Activated CD8-positive, alpha-beta memory T cell treated with anti-CD3 and anti-CD28 coated beads for 36 hours (primary cell): ENCODE measurements at regions not wholly inside any gene's neighbourhood (a gene's known extent, or its start where the extent isn't known, plus 50 kb on each side); places are given as distances from the start of the nearest gene placed in this dataset.

ENCODE experiments used
- CTCF ChIA-PET: fragments of 350-600 bp; sonication (Branson Sonifier 250); formaldehyde crosslinking; loops from one replicate; lab custom pipeline; 2021; ENCODE audit warnings: antibody characterized with exemption; lab: Charles Lee
- POLR2A ChIA-PET: fragments of 350-600 bp; sonication (Branson Sonifier 250); formaldehyde crosslinking; loops from one replicate; lab custom pipeline; 2021; ENCODE audit warnings: antibody characterized with exemption; lab: Charles Lee

DNA sequence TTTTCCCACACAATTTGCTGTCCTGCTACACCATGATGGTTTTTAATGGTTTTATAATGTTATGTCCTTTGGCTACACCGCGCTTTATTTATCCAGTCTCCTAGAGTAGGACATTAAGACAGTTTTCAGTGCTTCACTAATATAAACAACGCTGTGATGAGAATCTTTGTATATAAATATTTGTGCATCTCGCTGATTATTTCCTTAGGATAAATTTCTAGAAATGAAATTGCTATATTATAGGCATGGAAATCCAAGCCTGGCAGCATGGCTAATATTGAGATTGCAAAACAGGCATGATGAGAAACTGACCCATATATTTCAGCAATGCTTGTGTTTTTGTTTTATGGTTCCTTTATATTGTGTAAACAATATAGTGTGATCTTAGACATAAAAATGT is 81.4 kb upstream of the ATXN1 start:
- CTCF ChIA-PET: no interaction called here
- POLR2A ChIA-PET: no interaction called here

DNA sequence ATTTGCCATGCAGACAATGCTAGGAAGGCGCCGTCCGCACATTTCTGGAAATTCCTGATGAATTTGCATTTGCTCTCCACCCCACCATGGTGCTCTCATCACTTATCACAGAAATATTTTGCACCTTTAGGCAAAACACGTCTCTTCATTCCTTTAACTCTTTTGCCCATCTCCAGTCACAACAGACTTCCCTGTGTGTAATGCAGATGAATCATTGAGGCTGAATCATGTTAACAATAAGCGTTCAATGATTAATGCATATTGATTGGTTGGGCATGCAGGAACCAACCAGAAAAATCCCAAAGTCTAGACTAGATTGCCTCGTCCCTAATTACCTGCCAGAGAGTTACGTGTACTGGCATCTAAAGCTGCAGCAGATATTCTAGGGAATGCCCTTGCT is 80.0 kb upstream of the ATXN1 start:
- POLR2A ChIA-PET: interaction anchor here (0.5 kb wide), 1 partner anchor 857 kb away, joined by 3 read pairs; no protein-coding TSS in a partner anchor
- CTCF ChIA-PET: interaction anchor here (0.5 kb wide), 1 partner anchor 283 kb away, joined by 3 read pairs; no protein-coding TSS in a partner anchor

DNA sequence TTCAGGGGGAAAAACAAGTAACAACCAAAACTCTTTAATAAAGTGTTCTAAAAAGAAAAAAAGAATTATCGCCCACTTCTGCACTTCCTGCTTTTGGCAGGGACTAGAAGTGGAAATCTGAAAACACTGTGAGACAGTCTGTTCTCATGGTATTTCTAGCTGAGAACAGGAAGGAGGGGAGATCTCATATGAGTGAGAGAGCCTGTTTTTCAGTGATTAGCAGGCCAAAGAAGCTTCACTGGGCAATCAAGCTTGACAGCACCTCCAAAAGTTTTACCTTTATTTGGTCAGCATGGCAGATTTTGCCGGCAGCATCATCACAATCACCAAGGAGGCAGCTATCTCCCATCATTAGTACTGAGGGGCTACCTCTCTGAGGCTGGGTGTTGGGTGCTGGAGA is 79.5 kb upstream of the ATXN1 start:
- POLR2A ChIA-PET: interaction anchor here (0.5 kb wide), 1 partner anchor 858 kb away, joined by 3 read pairs; no protein-coding TSS in a partner anchor

DNA sequence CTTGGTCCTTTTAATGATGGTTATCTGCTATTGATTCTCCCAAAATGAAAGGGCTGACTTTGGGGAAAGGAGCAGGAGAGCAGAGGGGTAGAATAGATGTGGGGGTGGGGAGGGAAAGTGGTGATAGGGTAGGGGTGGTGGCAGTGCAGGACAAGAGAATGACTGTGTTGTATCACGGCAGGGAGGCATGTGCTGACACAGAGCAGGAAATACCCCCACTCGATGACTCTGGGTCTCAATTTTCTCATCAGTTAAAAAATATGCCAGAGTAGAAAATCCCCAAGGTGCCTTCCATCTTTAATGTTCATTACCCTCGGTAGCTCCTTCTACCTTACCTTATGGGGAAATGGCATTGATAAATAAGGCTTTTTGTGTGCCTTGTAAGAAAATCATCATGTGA is 79.0 kb upstream of the ATXN1 start:
- ChIA-PET POLR2A (no interaction called here), CTCF (no interaction called here)

More for the DNA sequence above, 79.5 kb upstream of the ATXN1 start:
- CTCF ChIA-PET: no interaction called here

DNA sequence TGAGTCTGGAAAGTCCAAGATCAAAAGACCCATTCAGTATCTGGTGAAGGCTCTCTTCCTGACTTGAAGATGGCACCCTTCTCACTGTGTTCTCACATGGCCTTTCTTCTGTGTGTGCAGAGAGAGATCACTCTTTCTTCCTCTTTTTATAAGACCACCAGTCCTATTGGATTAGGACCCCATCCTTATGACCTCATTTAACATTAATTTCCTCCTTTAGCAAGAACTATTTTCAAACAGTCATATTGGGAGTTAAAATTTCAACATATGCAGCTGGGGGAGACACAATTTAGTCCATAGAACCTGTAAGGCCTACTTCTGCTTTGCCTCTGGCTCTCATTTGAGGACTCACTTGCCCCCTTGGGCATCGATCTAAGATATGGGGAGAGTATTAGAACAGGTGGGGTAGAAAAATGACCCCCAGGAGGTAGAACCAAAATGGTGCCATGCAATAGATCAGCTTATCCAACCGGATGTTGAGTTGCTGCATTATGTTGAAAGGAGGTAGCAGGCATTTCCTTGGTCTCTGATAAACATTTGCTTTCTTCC is 78.4 kb upstream of the ATXN1 start:
- POLR2A ChIA-PET: no interaction called here
- CTCF ChIA-PET: no interaction called here

DNA sequence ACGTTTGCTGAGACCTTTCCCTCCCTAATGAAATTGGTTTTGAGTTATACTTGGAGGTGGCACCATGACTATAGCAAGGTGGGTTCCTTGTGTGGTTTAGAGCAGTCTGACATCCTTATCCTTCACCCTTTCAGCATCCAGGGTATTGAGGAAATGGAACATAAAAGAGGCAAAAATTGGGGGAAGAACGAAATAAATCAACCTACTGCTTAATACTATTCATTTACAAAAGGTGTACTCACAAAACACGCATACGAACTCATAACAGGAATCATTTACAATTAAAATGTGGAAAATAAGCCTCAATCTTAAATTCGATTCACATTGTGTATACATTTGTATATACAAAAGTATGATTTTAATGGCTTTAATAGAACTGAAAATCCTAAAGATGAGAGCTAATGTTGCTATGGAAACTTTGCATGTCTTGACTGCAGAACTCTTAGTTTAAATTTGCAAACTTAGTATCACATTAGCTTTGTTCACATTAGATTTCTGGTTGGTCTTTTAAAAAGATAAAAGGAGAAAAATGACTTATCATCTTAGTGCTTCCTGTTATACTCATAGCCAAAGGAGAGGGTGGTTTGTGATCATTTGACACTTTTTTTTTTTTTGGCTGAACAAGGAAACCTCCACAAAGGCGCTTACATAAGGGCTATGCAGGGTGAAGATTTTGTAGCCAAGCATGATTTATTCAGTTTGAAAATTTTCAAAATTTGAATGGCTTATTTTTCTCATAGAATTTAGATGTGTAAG is 76.1 kb upstream of the ATXN1 start:
- CTCF ChIA-PET: interaction anchor here (1.1 kb wide), 1 partner anchor 18 kb away, joined by 3 read pairs; no protein-coding TSS in a partner anchor
- POLR2A ChIA-PET: interaction anchor here (0.7 to 0.9 kb wide), 2 partner anchors 76 to 114 kb away, joined by 4 to 5 read pairs; partner anchors contain the start of gene ATXN1

DNA sequence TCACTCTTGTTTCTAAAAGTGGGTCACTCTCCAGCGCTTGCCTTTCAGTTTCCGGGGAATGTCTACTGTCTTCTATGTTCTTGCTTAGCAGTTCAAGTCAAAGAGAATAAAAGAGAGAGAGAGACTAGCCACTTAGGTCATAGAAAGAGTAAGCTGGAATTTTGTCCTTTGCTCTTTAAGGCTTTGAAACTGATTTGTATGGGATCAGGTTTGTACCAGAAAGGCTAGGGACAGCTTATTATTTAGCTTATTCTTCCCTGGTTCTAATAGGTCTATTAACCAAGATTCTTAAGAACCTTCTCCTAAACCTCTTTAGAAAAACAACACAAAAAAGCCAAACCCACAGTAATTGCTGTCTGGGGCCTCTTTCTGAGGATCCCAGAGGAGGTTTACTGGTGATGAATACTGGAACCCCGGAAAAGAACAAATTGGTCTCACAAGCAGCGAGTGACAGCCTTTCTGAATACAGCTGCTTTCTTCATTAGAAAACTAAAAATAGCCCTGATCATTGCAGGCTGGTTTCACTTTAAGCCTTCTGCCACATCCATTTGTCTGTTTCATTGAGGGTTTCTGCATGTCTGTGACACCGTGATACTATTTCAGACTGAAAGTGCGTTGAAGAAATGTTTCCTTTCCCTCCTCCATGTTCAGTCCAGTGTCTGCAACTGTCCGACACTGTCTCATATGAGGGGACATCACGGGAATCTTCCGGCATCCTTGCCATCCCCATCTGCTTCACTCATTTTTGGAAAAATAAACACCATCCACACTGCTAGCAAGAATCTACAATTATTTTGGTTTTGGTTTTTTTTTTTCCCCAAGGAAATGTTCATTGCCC is 75.1 kb upstream of the ATXN1 start:
- POLR2A ChIA-PET: no interaction called here
- CTCF ChIA-PET: interaction anchor here (1.0 to 1.1 kb wide), 2 partner anchors 11 to 17 kb away, joined by 3 read pairs; no protein-coding TSS in a partner anchor

DNA sequence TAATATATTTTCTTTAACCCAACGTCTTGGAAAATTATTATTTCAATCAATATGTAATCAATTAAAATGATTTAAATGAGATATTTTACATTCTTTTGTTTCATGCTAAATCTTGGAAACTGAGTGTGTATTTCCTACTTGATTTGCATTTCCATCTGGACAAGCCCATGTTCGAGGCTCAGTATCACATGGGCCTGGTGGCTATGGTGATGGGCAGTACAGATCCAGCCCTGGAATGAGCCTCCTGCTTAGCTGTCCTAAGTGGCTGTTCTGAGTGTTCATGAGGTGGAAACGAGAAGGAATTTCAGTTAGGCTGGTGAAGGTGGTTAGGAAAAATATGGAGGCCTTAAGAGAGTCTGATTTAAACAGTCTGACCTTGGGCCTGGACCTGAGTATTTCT is 73.0 kb upstream of the ATXN1 start:
- ChIA-PET POLR2A (no interaction called here), CTCF (no interaction called here)

DNA sequence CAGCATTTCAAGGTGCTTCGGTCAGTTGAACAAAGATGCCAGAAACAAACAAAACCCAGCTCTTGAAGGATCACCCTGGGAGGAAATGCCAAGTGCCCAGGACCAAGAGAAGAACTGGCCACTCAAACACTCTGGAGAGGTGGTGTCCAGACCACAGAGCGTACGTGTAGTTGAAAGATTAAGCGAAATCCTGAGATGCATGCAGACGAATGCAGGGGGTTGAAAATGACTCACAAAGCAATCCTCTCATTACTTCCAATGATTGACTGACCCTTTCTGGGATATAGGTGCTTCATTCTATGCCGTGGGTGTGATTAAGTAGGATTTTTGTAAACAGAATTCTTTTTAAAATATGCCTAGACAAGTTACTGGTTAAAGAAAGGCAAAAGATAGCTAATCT is 71.5 kb upstream of the ATXN1 start:
- POLR2A ChIA-PET: no interaction called here
- CTCF ChIA-PET: interaction anchor here (0.6 kb wide), 1 partner anchor 221 kb away, joined by 4 read pairs; no protein-coding TSS in a partner anchor

DNA sequence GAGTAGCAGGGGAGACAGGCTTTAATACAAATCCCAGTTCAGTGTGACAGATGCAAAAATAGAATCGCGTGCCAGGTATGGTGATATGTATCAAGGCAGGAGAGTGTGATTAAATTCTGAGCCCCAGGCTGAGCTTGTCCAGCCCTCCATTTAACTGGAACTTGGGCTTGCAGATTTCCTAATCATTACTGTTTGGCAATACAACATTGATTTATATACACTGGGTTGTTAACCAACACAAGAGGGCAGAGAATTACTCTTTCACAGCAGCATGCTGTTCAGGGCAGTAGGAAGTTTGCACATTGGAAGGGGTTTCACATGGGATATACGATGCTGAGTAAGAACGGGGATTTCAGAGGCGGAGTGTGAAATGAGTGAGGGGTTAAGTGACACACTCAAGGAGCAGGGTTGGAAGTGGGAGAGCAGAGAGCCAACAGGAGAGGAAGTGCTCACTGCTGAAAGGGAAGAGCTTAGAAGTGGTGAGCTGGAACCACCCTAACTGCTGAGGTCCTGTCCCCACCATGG is 70.8 kb upstream of the ATXN1 start:
- ChIA-PET POLR2A (no interaction called here), CTCF (interaction anchor here (0.6 kb wide), 1 partner anchor 220 kb away, joined by 4 read pairs; no protein-coding TSS in a partner anchor)

DNA sequence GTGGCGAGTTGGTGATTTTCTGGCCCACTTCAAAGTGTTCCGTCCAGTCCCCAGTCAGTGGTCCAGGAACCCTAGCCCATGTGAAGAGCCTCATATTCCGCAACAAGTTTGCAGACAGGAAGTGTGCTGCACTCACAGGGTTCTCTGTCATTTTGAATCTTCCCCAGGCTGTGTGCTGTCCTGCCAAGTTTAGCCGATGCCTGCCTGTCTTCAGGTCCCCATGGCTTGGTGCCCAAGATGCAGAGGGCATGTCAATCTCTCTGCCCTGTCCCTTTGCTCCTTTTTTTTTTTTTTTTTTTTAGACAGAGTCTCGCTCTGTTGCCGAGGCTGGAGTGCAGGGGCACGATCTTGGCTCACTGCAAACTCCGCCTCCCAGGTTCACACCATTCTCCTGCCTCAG is 69.9 kb upstream of the ATXN1 start:
- POLR2A ChIA-PET: no interaction called here
- CTCF ChIA-PET: no interaction called here

DNA sequence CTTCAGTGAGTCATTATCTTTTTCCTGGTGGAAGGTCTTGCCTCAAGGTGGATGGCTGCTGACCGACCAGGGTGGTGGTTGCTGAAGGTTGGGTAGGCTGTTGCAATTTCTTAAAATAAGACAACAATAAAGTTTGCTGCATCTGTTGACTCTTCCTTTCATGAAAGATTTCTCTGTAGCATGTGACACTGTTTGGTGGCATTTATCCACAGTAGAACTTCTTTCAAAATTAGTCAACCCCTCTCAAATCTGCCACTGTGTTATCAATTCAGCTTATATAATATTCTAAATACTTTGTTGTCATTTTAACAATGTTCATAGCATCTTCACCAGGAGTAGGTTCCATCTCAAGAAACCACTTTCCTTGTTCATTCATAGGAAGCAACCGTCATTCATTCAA is 66.8 kb upstream of the ATXN1 start:
- ChIA-PET POLR2A (no interaction called here), CTCF (interaction anchor here (2.7 kb wide), 1 partner anchor 56 kb away, joined by 6 read pairs; no protein-coding TSS in a partner anchor)

DNA sequence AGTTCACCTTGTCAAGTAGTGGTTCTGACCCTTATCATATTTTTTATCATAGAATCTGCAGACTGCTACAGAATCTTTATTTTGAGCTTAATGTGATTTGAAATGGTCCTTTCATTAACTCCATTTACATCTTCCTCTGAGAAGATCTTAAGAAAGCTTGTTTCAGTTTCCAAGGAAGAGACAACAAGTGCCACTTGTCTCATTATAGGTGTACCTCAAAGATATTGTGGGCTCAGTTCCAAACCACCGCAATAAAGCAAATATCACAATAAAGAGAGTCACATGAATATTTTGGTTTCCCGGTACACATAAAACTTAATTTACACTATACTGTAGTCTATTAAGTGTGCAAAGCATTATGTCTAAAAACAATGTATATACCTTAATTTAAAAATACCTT is 66.4 kb upstream of the ATXN1 start:
- POLR2A ChIA-PET: no interaction called here
- CTCF ChIA-PET: interaction anchor here (2.7 kb wide), 1 partner anchor 56 kb away, joined by 6 read pairs; no protein-coding TSS in a partner anchor

DNA sequence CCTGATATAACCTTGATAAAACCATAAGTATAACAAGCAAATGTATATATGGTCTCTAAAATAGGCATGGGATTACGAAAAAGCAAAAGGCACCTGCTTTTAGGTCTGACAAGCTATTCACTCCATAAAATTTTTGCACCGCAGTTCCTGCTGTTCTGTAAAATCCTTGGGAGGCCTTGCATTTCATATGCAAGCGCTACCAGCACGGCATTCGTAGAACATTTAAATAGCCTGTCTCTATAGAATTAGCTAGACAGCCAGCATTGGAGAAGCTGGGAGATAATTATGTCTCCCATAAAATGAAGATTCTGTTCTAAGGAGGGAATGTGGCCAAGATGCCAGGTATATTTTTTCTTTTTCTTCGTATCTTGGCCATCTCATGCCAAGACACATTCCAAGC is 64.5 kb upstream of the ATXN1 start:
- ChIA-PET CTCF (interaction anchor here (0.7 to 2.7 kb wide), 4 partner anchors 10 to 139 kb away, joined by 3 to 7 read pairs (median 5); no protein-coding TSS in a partner anchor), POLR2A (no interaction called here)

DNA sequence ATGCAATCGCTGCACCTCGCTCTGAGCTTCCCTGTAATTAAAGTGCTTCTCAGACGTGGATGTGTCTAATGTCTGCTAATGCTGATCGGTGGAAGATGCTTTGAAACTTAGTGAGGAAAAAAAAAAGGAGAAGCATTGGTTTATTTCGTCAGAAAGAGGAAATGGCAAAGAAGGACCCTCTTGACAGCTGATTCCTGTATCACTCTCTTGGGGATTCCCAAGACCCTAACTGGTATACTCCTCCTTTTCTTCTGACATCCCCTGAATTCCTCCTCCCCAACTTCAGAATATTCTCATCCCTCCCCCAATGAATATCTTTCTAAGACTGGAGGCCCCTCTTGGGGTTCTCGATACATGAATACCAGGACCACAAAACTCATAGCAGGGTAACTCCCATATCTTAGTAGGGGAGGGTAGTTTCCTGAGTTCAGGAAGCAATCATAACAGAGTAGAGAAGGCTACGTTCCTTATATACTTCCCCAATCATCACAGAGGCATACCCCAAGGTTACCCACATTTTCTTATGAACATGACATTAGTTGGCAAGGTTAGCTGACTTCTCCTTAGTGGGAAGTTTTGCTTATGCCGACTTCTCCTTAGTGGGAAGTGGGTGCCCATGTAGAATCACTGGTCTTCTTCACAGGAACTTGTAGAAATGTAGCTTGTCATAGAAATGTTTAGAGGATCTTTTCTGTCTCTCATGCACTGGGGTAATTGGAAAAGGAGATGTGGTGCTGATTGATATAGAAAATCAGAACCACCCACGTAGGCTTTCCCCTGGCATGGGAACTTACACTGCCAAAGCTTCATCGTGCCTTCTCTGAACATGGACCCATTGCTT is 63.8 kb upstream of the ATXN1 start:
- ChIA-PET POLR2A (no interaction called here), CTCF (interaction anchor here (0.7 to 2.7 kb wide), 4 partner anchors 10 to 140 kb away, joined by 3 to 7 read pairs (median 4); no protein-coding TSS in a partner anchor)

DNA sequence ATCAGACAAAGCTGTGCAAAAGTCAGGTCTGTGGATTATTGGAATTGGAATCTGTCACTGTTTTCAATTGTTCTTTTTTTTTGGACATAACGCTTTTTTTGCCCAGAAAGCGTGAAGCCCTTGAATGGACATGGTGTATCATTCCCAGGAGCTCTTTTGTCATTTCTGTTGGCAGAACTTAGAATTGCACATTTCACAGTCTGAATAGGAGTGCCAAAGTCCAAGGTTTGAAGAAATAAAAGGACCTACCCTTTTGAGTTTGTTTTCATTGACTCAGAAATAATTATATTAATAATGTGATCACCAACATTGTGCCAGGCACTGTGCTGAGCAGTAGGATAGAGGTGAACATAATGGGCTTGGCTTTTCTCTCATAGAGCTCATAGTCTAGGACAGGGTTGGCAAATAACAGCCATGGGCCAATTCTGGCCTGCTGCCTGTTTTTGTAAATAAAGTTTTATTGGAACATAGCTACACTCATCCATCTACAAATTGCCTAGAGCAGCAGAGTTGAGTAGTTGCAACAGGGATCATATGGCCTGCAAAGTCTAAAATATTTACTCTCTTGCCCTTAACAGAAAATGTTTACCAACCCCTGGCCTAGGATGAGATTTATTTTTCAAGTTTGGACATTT is 62.6 kb upstream of the ATXN1 start:
- CTCF ChIA-PET: interaction anchor here (1.5 kb wide), 1 partner anchor 9 kb away, joined by 3 read pairs; no protein-coding TSS in a partner anchor
- POLR2A ChIA-PET: no interaction called here

DNA sequence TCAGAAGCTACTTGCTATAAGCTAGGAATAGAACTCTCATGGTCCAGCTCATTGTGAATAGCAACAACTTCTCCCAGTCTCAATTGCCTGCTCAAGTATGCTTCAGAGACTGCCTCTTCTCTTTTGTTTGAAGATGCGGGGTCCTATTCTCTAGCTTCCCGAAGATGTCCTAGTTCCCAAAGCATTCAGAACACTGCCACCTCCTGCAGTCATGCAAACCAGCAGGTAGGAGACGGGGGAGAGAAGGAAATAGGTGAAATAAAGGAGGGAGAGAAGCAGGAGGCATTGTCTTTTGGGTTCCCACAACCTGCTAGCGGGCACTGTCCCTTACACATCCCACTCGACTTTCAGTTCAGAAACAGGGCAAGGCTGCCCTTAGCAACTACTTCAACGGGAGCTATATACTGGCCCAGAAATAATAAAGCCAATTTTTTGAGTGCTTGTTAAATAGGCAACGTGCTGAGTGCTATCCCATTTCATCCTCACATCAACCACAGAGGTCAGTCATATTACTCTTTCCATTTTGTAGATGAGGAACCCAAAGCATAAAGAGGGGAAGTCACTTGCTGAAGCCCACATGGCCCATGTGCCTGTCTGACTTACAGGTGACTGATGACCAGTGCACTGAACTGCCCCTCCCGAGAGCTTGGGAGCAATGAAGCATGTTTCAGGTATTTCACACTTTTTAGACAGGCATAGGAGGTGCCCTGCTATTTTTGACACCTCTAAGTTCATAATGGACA is 61.9 kb upstream of the ATXN1 start:
- CTCF ChIA-PET: no interaction called here

More for the DNA sequence above, 61.9 kb upstream of the ATXN1 start:
- POLR2A ChIA-PET: no interaction called here
